NCI-H526 (cell line): ENCODE measurements at regions not wholly inside any gene's neighbourhood (a gene's known extent, or its start where the extent isn't known, plus 50 kb on each side); places are given as distances from the start of the nearest gene placed in this dataset.

Source experiments
- DNase-seq, 2 experiments: peaks; one replicate each; lab custom pipeline; 2025; lab: John Stamatoyannopoulos, UW

DNA sequence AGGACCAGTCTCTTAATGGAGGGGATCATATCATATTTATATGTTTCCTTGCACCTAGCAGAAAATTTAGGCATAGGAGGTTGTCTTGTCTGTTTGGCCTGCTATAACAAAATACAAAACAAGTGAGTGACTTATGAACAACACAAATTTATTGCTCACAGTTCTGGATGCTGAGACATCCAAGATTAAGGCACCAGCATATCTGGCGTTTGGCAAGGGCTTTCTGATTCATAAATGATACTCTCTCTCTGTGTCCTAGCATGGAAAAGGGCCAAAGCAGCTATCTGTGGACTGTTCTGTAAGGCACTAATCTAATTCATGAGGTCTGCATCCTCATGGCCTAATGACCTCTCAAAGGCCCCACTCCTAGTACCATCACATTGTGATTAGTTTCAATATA is 683.0 kb downstream of the NR2F2 start:
- DNase-seq, result no peak

DNA sequence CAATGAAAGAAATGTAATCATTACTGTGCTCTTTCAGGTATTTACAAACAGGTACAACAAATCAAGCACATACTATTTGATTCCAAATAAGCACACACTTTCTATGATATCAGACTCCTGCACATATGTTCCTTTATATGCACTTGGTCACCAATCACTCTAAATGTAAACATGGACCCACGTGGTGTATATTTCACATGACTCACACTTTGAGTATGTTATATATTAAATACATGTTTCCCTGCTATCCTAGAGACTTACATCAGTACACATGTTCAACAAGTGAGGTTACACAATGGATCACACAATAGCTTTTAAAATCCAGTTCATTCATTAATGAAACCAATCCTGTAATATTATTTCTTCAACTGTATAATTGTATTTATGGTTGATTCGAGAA is 683.5 kb downstream of the NR2F2 start:
- no peak for DNase-seq

DNA sequence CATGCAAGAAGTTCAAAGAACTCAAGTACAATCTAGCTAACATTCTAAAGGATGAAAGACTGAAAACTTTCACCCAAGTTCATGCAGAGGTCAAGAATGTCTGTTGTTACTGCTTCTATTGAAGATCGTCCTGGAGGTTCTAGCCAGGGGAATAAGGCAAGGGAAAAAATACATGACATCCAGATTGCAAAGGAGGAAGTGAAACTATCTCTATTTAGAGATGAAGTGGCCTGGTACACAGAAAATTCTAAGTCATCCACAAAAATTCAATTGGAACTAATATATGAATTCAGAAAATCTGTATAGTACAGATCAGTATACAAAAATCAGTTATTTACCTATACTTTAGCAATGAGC is 693.0 kb downstream of the NR2F2 start:
- no peak for DNase-seq

DNA sequence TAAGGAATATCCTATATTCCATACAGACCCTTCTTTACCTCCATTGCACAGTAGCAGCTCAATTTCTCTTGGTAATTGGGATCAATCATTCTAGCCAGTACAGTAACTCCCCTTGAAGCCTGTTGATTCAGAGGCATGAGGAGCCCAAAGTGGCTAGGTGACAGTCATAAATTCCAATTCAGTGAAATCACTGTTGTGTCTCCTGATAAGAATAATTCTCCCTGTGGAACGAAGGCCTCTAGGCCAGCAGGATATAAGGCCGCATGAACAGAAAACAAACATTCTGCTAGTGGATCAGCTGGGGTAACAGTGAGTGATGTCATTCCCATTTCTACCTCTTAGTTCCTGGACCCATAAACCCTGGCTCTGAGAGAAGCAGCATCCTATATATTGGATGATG is 696.3 kb downstream of the NR2F2 start:
- DNase-seq, result no peak

DNA sequence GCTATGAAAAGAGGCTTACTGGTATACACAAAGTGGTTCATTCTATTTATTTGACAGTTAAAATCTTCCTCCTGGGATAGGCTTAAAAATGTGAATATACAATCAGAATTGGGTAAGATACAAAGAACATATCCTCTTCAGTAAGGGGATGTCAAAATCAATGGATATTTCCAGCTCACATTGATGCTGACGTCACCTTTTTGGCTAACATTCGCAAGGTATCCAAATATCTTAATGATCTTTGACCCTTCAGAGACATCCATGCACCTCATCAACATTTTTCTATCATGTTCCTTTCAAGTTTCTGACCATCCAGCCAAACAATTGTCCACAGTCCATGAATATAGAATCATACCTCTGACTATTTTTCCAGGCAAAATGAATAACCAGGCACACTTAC is 697.3 kb downstream of the NR2F2 start:
- DNase-seq, result no peak

DNA sequence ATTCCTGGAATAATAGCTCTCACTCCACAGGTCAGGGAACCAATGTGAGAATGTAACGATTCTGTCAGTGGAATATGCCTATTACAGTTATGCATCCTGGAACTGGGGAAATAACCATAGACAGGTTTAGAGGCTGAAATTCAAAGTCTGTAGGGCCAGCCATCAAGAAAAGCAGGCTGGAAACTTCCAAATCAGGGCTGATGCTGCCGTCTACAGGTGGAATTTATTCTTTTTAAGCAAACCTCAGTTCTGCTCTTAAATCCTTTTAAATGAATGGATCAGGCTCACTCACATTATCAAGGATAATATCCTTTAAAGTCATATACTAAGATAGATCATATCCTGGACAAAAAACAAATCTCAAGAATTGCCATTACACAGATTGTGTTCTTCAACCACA is 699.8 kb downstream of the NR2F2 start:
- no peak for DNase-seq

DNA sequence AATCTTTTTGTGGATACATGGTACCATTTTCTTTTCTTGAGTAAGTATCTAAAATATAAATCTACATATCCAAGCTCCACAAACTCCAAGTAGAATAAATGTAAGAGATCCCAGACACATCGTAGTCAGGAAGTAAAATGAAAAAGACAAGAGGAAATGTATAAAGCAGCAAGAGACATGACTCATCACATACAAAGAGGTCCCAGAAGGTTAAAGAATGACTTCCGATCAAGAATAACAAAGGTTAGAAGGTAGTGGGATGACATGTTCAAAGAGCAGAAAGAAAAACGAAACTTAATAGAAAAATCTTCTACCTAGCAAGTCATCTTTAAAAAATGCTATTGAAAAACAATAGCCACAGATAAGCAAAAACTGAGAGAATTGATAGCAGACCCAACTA is 705.8 kb downstream of the NR2F2 start:
- no peak for DNase-seq

DNA sequence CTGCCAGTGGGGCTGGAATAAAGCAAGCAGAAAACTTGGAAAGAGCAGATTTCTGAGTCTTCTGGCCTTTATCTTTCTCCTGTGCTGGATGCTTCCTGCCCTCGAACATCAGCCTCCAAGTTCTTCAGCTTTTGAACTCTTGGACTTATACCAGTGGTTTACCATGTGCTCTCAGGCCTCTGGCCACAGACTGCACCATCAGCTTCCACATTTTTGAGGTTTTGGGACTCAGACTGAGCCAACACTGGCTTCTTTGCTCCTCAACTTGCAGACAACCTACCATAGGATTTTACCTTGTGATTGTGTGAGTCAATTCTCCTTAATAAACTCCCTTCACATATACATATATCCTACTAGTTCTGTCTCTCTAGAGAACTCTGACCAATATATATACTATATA is 706.6 kb downstream of the NR2F2 start:
- no peak for DNase-seq

DNA sequence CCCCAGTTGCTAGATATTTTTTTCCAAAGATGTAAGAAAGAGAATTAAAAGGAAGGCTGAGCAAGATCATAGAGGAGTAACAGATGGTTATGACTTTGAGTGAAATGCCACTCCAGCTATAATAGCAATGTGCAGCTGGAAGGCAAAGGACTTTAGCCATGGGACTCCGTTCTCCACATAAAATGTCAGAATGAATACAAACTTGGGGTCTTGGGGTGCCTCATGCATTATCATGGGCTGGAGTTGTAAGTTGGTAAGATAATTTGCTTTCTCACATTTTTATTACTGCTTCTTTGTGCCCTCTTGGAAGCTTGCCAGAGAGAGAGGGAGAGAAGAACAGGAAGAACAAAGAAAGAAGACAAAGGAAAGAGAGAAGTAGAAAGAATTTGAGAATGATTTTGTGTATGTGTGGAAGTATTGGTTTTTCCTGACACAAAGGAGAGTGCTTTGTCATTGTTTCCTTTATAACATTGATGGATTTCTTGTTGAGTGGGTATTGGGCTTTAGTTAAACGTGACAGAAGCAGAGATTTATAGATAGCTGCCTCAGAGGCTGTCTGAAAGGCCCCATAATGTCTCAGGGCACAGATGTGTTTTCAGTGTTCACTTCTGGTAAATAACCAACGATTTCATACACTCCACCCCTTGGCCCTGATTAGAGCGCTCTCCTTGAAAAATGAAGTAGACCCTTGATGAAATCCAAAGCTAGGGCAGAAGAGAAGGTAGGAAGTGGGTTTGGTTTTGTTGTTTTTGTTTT is 715.3 kb downstream of the NR2F2 start:
- DNase-seq, result no peak

DNA sequence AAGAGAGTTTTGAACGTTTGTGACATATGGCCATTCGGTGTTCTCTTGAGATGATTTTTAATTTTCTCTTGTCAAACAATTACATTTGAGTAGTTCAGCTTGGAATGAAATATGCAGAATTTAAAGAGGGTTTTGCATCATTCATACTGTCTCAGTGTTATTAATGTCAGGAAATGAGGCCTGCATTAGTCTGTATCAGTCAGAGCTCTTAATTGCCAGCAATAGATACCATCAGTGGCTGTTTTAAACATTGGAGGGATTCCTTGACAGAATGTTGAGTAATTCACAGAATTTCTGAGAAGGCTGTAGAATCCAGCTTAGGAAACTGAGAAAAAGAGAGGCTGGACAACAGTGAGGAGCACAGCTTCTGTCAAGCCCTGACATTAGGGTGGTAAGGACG is 722.0 kb downstream of the NR2F2 start:
- no peak for DNase-seq

DNA sequence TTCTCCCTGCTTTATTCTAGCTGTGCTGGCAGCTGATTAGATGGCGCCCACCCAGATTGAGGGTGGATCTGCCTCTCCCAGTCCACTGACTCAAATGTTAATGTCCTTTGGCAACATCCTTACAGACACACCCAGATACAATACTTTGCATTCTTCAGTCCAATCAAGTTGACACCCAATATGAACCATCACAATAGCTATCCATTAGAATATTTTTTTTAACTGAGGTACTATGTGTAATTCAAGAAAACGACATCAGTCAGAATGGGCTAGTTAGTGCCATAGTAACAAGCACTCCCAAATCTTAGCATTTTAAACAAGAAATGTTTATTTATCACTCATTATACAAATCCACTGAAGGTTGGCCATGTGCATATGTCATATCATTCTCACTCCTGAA is 723.1 kb downstream of the NR2F2 start:
- no peak for DNase-seq

DNA sequence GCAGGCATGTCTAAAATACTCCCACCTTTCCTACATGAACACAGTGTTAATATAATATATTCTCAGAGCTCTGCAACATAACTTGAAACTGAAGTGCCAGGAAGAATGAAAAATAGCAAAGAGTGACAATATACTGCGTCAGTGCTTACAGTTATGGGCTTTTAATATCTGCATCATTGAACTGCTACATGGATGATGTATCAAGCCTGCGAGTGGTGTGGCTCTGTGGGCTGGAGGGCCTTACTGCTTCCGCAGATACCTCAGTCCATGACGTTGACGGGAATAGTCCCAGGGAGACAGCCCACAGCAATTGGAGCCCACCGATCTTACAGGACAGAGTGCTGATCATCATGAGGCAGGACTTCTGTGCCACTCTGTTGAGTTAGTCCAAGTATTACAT is 727.0 kb downstream of the NR2F2 start:
- DNase-seq, result no peak

DNA sequence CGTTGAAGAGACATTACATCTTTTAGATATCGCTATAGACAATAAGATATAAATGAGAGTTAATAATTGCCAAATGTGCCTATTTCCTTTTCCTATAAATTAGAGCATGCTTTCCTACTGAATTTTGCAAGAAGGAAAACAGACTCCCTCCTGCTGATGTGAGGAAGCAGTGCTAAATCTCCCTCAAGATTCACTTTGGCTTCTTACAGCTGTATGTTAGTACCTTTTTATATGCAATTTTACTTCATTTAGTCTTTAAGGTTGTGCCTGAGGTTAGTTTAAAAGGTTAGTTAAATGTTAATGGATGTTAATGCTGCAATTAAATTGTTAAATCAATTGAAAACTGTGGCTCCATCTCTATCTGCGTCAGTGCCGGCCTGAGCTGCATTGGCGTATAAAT is 728.8 kb downstream of the NR2F2 start:
- DNase-seq, result no peak

DNA sequence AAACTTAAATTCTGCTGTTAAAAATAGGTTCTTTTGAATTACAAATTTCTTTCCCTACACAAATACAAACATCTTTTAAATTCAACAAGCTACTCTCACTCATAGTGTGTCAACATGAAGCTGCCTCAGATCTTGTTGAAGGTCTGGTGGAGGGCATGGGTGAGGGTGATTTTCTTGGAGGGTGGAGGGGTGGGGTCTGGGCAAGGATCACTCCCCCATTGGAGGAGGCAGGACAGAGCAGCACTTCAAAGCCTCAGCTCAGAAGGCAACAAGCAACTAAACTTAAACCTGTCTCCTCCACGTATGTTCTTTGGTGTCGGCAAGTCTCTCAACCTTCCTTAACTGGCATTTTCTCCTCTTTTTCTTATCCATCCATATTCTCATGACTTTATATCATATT is 730.9 kb downstream of the NR2F2 start:
- no peak for DNase-seq

DNA sequence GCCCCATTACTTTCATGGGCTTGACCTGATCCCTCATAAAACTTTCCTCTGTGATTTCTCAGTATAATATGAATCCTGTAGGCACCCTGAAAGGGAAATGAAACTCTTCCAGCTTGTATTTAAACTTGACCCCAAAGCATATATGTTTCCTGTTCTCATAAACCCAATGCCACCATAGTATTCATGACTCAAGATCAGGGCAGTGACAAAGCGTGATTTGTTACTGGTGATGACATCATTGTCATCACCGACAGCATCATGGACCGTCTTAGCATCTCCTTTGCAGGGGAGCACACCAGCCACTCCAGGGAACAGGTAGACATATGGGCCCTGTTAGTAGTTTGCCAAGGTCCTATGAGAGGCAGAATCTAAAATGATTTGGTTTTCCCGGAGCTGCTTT is 741.2 kb downstream of the NR2F2 start:
- DNase-seq, result no peak

DNA sequence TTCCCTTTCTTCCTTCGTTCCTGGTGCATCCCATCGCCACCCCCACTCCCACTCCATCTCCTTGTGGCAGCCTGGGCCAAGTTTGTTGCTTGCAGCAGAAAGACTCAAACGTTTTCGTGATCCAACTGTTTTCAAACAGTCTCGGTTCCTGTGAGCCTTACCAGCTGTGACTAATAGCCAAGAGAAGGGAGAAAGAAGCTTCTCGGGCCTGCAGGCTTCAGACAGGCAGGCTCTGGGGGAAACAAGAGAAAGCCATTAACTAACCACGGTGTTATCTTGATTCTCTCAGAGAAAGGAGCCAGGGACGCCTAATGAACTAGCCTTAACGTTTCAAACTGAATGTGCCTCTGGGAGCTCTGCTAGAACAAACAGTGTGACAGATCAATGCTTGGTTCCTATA is 742.0 kb downstream of the NR2F2 start:
- DNase-seq, result no peak

DNA sequence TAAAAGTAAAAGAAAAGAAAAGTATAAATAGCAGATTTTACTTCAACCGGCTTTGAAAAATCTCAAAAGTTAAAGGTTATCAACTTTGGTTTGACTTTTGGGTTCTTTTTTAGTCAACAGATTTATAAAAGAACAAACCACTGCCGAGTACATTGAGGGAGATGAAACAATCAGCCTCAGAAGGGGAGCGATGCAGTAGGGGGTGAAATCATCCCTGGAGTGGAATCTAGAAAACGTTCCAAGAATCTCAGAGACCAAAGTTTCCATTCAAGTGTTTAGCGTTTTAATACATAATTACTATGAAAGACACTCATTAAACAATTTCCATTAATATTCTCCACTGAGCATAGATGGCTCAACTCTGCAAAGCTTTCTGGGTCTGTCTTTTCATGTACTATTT is 745.5 kb downstream of the NR2F2 start:
- DNase-seq, result no peak

DNA sequence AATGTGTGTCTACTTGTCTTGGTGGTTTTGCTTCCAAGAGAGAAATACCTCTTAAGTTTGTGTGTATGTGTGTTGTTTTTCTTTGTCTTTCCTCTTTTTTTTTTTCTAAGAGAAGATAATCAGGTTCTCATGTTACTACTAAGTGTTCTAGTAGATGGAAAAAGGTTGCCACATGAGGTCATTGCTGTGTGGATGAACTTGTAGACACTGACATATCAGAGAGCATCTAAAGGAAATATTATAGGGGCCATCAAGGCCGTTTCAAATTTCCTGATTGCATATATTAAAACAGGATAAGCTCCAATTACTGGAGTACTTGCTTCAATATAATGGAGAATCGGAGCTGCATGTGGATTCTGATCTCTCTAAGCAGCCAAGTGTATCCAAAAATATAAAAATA is 747.5 kb downstream of the NR2F2 start:
- no peak for DNase-seq

DNA sequence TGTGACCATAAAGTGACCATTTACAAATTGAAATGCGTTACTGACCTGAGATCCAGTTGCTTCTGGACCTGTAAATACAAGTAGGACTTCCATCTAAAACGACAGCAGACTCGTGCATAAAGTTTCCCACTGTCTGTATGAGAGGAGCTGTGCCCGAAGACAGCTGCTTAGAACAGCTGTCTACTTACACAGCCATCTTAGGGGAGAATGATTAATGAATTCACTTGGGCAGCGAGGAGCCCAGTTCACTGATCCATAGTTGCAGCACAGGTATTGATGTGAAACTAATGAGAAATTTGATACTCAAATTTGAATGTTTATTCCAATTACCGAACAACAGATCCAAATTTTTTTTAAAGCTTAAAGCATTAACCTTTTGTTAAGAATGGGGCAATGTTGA is 748.1 kb downstream of the NR2F2 start:
- peak in 1 of 2 experiments; percentile 15 for DNase-seq

DNA sequence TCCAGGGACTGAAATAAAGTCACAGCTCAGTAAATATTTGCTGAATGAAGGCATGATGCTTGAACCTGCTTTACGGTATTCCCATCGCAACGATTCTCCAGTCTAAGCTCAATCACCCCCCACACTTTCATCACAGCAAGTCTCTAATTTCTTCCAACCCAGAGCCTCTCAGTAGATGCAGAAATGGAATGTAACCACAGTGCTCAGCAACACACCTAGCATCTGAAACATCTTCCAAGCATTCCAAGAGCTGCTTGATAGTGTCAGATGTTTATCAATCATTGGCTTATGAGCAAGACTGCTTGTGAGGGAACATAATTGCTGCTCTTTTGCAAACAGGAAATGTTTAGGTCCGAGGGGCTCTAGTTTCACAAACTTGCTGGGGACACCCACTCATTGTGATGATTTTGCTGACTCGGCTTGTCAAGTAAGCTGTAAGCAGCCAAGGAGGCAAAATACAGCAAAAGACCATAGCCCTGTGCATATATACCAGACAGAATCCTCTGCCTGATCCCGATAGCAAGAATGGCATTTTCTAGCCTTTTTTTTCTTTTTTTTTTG is 751.2 kb downstream of the NR2F2 start:
- no peak for DNase-seq

DNA sequence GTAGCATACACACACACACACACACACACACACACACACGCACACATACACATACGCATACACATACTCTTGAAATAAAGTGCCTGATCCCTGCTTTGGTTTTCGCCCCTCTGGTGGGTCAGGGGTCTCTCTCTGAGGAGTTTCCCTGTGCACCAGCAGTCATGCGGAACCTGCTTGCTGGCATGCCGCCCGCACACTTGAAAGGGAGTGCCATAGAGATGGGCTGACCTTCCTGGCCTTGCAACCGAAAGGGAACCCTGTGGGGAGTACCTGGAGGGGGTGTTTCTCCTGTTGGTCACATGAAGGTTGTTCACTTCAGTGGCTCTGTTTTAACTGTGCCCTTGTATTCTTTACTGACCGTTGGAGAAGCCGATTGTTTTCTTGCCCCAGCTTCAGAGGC is 752.3 kb downstream of the NR2F2 start:
- no peak for DNase-seq

DNA sequence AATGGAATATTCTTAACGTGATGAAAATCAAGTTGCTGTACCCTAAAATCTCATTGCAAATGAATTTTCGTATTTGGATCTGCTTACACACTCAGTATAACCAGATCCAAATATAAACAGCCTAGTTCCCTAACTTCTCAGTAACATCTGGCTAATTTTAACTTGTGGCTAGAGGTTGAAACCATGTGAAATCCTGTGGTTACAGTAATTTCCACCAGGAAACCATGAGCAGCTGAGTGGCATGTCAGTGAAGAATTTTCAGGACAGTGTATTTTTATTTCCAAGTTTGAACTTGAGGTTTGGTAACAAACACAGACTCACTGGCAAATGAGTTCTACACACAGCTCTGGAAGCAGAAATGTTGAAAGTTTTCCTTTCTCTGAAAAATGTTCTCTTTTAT is 754.1 kb downstream of the NR2F2 start:
- no peak for DNase-seq

DNA sequence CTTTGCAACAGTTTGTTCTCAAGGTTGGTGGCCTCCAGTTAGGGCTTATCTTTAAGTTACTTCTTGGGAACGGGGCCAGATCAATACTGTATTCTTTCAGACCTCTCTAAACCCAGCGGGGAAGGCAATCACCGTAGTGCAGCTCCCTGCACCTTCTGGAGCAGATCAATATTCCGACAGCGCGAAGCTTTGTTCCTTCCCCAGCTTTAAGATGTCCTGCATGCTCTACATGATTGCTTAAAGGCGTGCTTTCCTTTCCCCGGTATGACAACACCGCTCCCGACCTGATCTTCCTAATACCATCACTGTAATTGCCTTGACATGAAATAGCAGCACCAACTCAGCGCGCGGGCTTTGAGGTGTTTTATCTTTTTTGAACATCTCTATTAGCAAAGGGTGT is 755.2 kb downstream of the NR2F2 start:
- DNase-seq, result no peak

DNA sequence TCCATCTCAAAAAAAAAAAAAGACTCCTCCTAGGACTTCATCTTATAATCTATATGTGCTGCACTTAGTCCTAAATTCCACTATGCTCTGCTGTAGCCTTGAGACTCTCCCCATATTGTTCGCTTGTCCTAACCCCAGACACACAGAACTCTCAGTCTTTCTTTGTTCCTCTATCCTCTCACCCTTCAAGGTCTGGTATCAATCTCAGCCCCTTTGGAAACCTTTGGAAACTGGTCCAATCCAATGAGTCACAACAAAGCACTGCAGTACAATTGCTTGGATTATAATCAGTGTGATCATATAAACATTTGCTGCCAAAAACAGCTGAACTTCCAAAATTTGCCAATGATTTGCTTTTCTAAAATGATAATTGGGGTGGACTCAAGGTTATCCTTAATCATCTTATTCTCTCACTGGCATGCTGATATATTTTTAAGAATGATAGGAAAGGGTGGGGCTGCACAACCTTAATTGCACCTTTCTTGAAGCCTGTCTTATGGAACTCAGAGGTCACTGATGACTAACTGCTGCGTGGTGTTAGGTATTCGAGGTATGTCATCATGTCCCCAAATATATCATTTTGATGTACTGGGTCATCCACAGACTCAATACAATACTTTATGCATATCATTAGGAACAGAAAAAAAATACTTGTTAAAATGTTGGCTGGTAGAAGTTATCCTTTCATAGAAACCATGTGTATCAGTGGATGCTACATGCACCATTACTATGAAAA is 756.7 kb downstream of the NR2F2 start:
- no peak for DNase-seq
